A549 (cell line): ENCODE measurements at regions not wholly inside any gene's neighbourhood (a gene's known extent, or its start where the extent isn't known, plus 50 kb on each side); places are given as distances from the start of the nearest gene placed in this dataset.

Experiments used
- ATAC-seq, 2 experiments: fragments of 200-7000 bp in 1 of 2; fragments of >200 bp in 1 of 2; cut with Nextera tagmentation in 1 of 2; cut with Tn5 transposase in 1 of 2; 3 replicates each; pipeline versions ENCODE4 v1.8.0 to v1.9.1; 2018 to 2020; ENCODE audit warnings: mild to moderate bottlenecking in 1 of 2, moderate library complexity in 1 of 2
- CTCF ChIA-PET: fragments of 300-600 bp; sonication (Branson Sonifier 250); formaldehyde crosslinking; extraction: SDS; loops from one replicate; lab custom pipeline; 2021; ENCODE audit warnings: antibody characterized with exemption, inconsistent platforms; lab: Yijun Ruan, JAX
- POLR2A ChIA-PET: fragments of 350-600 bp; formaldehyde crosslinking; extraction: SDS; loops from one replicate; lab custom pipeline; 2021; ENCODE audit warnings: antibody characterized with exemption, inconsistent platforms; lab: Yijun Ruan, JAX
- DNase-seq, 2 experiments: peaks; one replicate each; pipeline versions ENCODE4 v3.0.0 to v3.0.0-alpha.2; 2011 to 2016; ENCODE audit warnings: low read depth in 1 of 2, low spot score in 1 of 2
- FAIRE-seq: peaks from 2 replicates; lab custom pipeline; 2011; peaks lifted over from hg19 to GRCh38; lab: Jason Lieb, UNC
- H3K27ac ChIP-seq, 2 experiments: fragments of >200 bp; sonication (Bioruptor Twin); formaldehyde crosslinking; 3 replicates each; pipeline ENCODE4 v1.5.1; 2016 to 2017
- H3K4me1 ChIP-seq: fragments of >200 bp; sonication (Bioruptor Twin); formaldehyde crosslinking; 3 replicates; pipeline ENCODE4 v1.6.1; 2016
- H3K4me2 ChIP-seq: fragments of >200 bp; sonication (Bioruptor Twin); formaldehyde crosslinking; 3 replicates; pipeline ENCODE4 v1.6.1; 2016
- H3K4me3 ChIP-seq: fragments of >200 bp; sonication (Bioruptor Twin); formaldehyde crosslinking; 3 replicates; pipeline ENCODE4 v1.5.1; 2016
- H3K9me3 ChIP-seq: fragments of >200 bp; sonication (Bioruptor Twin); formaldehyde crosslinking; 3 replicates; pipeline ENCODE4 v1.6.1; 2016
- CEBPB ChIP-seq, 2 experiments: fragments of >200 bp in 1 of 2; sonication (Bioruptor Twin) in 1 of 2; formaldehyde crosslinking in 1 of 2; IDR thresholded peaks; 2 replicates each; pipeline ENCODE4 v1.6.1; 2012 to 2016
- CHD2 ChIP-seq: fragments of 150-350 bp; IDR thresholded peaks from 2 replicates; pipeline ENCODE4 v1.6.1; 2014; ENCODE audit warnings: low read length; ENCODE audit not compliant: partially characterized antibody
- CHD4 ChIP-seq: fragments of 200-600 bp; sonication (generic); IDR thresholded peaks from 2 replicates; pipeline ENCODE4 v1.6.1; 2016; ENCODE audit warnings: antibody characterized with exemption, mild to moderate bottlenecking, borderline replicate concordance
- E2F6 ChIP-seq: IDR thresholded peaks from 2 replicates; pipeline ENCODE4 v1.6.1; 2012; ENCODE audit warnings: low read depth, borderline replicate concordance
- EHF ChIP-seq: fragments of 250-450 bp; sonication (Bioruptor Pico); IDR thresholded peaks from 2 replicates; pipeline ENCODE4 v1.5.0; 2020; ENCODE audit warnings: mild to moderate bottlenecking
- EHMT2 ChIP-seq: fragments of 200-600 bp; sonication (generic); IDR thresholded peaks from 2 replicates; pipeline ENCODE4 v1.6.1; 2016; ENCODE audit warnings: antibody characterized with exemption, low read depth, mild to moderate bottlenecking, moderate library complexity
- EP300 ChIP-seq, 2 experiments: fragments of >200 bp; sonication (Bioruptor Twin); formaldehyde crosslinking; IDR thresholded peaks; 2 replicates in 1 of 2; 3 replicates in 1 of 2; pipeline ENCODE4 v1.6.1; 2016 to 2017
- ESRRA ChIP-seq: fragments of 150-350 bp; IDR thresholded peaks from 2 replicates; pipeline ENCODE4 v1.6.1; 2014; ENCODE audit warnings: mild to moderate bottlenecking, low read length, borderline replicate concordance
- FOSL2 ChIP-seq, 2 experiments: fragments of 450-650 bp in 1 of 2; fragments of >200 bp in 1 of 2; sonication (Bioruptor Twin) in 1 of 2; formaldehyde crosslinking; IDR thresholded peaks; 2 replicates each; pipeline versions ENCODE4 v1.5.0 to v1.6.1; 2016 to 2020; ENCODE audit warnings: mild to moderate bottlenecking in 1 of 2, moderate library complexity in 1 of 2
- JUN ChIP-seq, 2 experiments: fragments of >200 bp; sonication (Bioruptor Twin); formaldehyde crosslinking; IDR thresholded peaks; 2 replicates in 1 of 2; 3 replicates in 1 of 2; pipeline ENCODE4 v1.6.1; 2016 to 2017
- JUNB ChIP-seq: fragments of >200 bp; sonication (Bioruptor Twin); formaldehyde crosslinking; IDR thresholded peaks from 2 replicates; pipeline ENCODE4 v1.6.1; 2016
- MAFK ChIP-seq: fragments of 450-650 bp; IDR thresholded peaks from 2 replicates; pipeline ENCODE4 v1.6.1; 2014; ENCODE audit not compliant: partially characterized antibody
- MAZ ChIP-seq: fragments of 150-350 bp; IDR thresholded peaks from 2 replicates; pipeline ENCODE4 v1.6.1; 2014; ENCODE audit warnings: antibody characterized with exemption, low read depth, low read length, borderline replicate concordance
- NFE2L2 ChIP-seq: fragments of 150-350 bp; conservative IDR thresholded peaks from 2 replicates; pipeline ENCODE4 v1.6.1; 2014; ENCODE audit warnings: low read length
- NPAS2 ChIP-seq: fragments of 250-450 bp; sonication (Bioruptor Pico); IDR thresholded peaks from 2 replicates; pipeline ENCODE4 v1.8.0; 2022; ENCODE audit warnings: mild to moderate bottlenecking, moderate library complexity, borderline replicate concordance
- NR3C1 ChIP-seq: fragments of >200 bp; sonication (Bioruptor Twin); formaldehyde crosslinking; IDR thresholded peaks from 3 replicates; pipeline ENCODE4 v1.6.1; 2017
- POLR2A ChIP-seq: IDR thresholded peaks from 2 replicates; pipeline ENCODE4 v1.6.1; 2012; ENCODE audit warnings: mild to moderate bottlenecking, low read length
- POLR2AphosphoS2 ChIP-seq: conservative IDR thresholded peaks from 2 replicates; pipeline ENCODE4 v1.6.1; 2012; ENCODE audit warnings: low read length, improper control_type of control experiment, inconsistent platforms
- RARB ChIP-seq: fragments of 250-450 bp; sonication (Bioruptor Pico); IDR thresholded peaks from 2 replicates; pipeline ENCODE4 v1.8.0; 2021; ENCODE audit warnings: mild to moderate bottlenecking, moderate library complexity
- SMC3 ChIP-seq: fragments of >200 bp; sonication (Bioruptor Twin); formaldehyde crosslinking; IDR thresholded peaks from 3 replicates; pipeline ENCODE4 v1.6.1; 2018; ENCODE audit warnings: inconsistent platforms
- TP53 ChIP-seq: fragments of 250-450 bp; sonication (Bioruptor Pico); IDR thresholded peaks from 2 replicates; pipeline ENCODE4 v1.5.0; 2021; ENCODE audit warnings: mild to moderate bottlenecking, moderate library complexity
- ZC3H11A ChIP-seq: fragments of 450-650 bp; IDR thresholded peaks from 2 replicates; pipeline ENCODE4 v1.6.1; 2014; ENCODE audit warnings: antibody characterized with exemption, mild to moderate bottlenecking
- ZSCAN20 ChIP-seq: fragments of 250-450 bp; sonication (Bioruptor Pico); IDR thresholded peaks from 2 replicates; pipeline ENCODE4 v1.8.0; 2022; ENCODE audit warnings: mild to moderate bottlenecking, moderate library complexity
- WGBS: methylation state at CpG from one replicate; pipeline ENCODE4 v1.1.6; 2017; ENCODE audit errors: missing lambda C conversion rate; 5-methylcytosine and 5-hydroxymethylcytosine counted together
- TF ChIP-seq, protein P1 (sequence below): fragments of >200 bp; sonication (Bioruptor Twin); formaldehyde crosslinking; IDR thresholded peaks from 2 replicates; pipeline ENCODE4 v1.6.1; 2016
- TF ChIP-seq, protein P2 (sequence below): fragments of 450-650 bp; IDR thresholded peaks from 2 replicates; pipeline ENCODE4 v1.6.1; 2014; ENCODE audit warnings: antibody characterized with exemption
- TF ChIP-seq, protein P3 (sequence below): fragments of >200 bp; sonication (Bioruptor Twin); formaldehyde crosslinking; IDR thresholded peaks from 3 replicates; pipeline ENCODE4 v1.5.1; 2016

DNA sequence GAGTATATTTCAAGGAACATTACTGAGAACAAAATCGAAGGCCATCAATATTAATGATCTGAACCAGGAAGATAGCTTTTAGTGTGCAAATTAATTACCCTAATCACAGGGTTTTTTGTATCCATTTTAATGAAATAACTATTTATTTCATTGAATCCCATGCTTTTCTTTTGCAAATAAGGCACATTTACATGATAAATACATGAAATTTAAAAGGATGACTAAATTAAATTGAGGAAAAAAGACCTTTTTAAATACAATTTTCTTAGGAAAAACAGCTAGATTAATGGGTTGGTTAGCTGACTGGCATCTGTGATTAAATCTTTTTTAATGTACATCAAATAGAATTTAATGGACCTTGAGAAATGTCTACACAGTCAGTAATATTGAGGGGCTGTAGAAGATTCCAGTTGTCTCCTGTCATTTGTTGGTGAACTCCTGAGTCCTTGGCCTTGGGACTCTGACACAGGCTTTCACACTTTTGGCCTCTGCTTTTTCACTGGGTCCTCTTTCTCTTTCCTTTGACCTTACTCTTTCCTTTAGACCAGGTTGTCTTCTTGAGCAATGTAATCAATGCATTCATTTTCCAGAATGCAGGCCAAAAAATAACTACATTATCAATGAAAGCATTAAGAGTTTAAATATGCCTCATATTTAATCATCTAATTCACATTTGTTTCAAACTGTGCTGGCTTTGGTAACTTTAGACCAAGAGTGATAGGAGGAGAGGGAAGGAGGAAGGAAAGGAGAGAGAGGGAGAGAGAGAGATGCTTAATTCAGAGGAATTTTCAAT is 511.5 kb downstream of the ZNF608 start:
- no peak for ATAC-seq
- CTCF ChIA-PET: no interaction called here
- Histone ChIP-seq H3K4me1 (no peaks in the 10 kb centered on the region), H3K27ac (no peak overlapping the region), H3K4me3 (no peak overlapping the region), H3K9me3 (peaks cover 5% of the 10 kb centered on the region; the same call in 1 of the 3 replicates), H3K4me2 (no peak overlapping the region)
- no peak for DNase-seq
- 18% methylated on average over 1 of the region's 1 CpG for whole genome bisulfite sequencing
- FAIRE-seq: no peak
- TF ChIP-seq POLR2AphosphoS2 (no peak), NFE2L2 (no peak), SMC3 (no peak), TP53 (CRISPR knock-in tag) (no peak), RARB (CRISPR knock-in tag) (no peak), EHMT2 (no peak), NPAS2 (CRISPR knock-in tag) (no peak), POLR2A (no peak), NR3C1 (no peak), ZSCAN20 (CRISPR knock-in tag) (no peak), JUN (IDR thresholded peaks at IDR 0.05) (no peak), CEBPB (IDR thresholded peaks at IDR 0.05) (no peak), EHF (CRISPR knock-in tag) (no peak), FOSL2 (IDR thresholded peaks at IDR 0.05) (no peak), FOSL2 (CRISPR knock-in tag; IDR thresholded peaks at IDR 0.05) (no peak), CHD4 (no peak), CHD2 (no peak)
- TF ChIP-seq, protein P1, sequence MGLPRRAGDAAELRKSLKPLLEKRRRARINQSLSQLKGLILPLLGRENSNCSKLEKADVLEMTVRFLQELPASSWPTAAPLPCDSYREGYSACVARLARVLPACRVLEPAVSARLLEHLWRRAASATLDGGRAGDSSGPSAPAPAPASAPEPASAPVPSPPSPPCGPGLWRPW: no peak
- TF ChIP-seq, protein P2, sequence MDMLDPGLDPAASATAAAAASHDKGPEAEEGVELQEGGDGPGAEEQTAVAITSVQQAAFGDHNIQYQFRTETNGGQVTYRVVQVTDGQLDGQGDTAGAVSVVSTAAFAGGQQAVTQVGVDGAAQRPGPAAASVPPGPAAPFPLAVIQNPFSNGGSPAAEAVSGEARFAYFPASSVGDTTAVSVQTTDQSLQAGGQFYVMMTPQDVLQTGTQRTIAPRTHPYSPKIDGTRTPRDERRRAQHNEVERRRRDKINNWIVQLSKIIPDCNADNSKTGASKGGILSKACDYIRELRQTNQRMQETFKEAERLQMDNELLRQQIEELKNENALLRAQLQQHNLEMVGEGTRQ: no peak
- POLR2A ChIA-PET: no interaction called here

DNA sequence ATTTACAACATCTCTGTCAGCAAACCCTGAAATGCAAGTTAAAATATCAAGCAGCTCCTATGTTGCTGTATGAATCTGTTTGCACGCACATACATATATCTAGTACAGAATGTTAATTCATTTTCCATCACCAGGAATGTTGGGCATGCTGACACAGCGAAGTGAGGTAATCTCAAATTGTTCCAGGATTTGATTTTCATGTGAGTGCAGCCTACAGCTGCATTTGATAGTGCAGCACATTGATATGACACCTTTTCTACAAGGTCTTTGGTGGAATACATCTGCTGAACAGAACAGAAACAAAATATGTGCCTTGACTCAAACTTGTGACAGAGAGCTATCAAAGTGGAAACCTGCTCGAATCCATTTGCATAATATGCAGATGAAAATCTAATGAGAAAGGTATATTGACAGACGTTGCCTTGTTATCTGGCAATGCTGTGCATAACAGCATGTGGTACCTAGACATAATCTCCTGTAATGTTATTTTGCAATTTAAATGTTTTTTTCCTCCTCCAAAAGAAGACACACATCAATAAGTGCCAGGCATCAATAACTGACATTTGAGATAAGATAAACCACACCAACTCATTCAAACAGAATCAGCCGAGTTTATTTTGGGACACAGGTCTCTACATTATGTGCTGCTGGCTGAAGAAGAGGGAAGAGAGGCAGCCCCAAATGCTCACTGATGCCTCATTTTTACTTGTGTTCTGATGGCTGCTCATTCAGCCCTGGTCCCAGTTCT is 512.2 kb downstream of the ZNF608 start:
- H3K27ac ChIP-seq: no peak overlapping the region
- CTCF ChIA-PET: no interaction called here

DNA sequence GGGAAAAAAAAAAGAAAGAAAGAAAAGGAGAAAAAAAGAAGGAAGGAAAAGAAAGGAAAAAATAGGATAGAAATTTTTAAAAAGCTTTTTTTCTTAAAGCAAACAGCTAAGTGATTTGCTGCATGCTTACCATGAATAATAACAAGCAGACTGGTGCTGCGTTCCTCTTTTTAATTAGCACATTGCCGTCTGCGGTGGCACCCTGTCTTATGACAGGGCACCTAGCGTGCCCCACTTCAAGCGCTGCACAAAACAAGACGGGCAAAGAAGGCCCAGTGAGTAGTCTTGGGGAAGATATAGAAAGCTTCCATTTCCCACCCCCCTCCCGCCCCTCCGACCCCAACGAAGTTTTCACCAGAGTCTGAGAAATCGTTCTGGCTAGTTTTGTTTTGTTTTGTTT is 513.9 kb downstream of the ZNF608 start:
- no peak for ATAC-seq
- CTCF ChIA-PET: interaction anchor here (0.7 to 1.2 kb wide), 2 partner anchors 20 to 28 kb away, joined by 4 read pairs; no protein-coding TSS in a partner anchor
- Histone ChIP-seq H3K4me3 (no peak overlapping the region), H3K9me3 (no peaks in the 10 kb centered on the region), H3K4me2 (no peak overlapping the region), H3K27ac (no peak overlapping the region), H3K4me1 (no peaks in the 10 kb centered on the region)
- POLR2A ChIA-PET: no interaction called here
- no peak for TF ChIP-seq EP300 (IDR thresholded peaks at IDR 0.05)
- no peak for TF ChIP-seq FOSL2 (IDR thresholded peaks at IDR 0.05)
- TF ChIP-seq FOSL2 (CRISPR knock-in tag; IDR thresholded peaks at IDR 0.05): no peak
- TF ChIP-seq POLR2A: no peak
- no peak for TF ChIP-seq JUNB
- no peak for TF ChIP-seq ZC3H11A
- TF ChIP-seq, protein P3, sequence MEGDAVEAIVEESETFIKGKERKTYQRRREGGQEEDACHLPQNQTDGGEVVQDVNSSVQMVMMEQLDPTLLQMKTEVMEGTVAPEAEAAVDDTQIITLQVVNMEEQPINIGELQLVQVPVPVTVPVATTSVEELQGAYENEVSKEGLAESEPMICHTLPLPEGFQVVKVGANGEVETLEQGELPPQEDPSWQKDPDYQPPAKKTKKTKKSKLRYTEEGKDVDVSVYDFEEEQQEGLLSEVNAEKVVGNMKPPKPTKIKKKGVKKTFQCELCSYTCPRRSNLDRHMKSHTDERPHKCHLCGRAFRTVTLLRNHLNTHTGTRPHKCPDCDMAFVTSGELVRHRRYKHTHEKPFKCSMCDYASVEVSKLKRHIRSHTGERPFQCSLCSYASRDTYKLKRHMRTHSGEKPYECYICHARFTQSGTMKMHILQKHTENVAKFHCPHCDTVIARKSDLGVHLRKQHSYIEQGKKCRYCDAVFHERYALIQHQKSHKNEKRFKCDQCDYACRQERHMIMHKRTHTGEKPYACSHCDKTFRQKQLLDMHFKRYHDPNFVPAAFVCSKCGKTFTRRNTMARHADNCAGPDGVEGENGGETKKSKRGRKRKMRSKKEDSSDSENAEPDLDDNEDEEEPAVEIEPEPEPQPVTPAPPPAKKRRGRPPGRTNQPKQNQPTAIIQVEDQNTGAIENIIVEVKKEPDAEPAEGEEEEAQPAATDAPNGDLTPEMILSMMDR: no peak
- TF ChIP-seq MAFK: no peak
- WGBS: 74% methylated on average over 10 of the region's 10 CpGs
- DNase-seq: no peak
- FAIRE-seq: no peak

More for the DNA sequence above, 512.2 kb downstream of the ZNF608 start:
- FAIRE-seq (no peak), ATAC-seq (no peak), DNase-seq (no peak)
- WGBS: 35% methylated on average over 5 of the region's 5 CpGs
- H3K4me2 ChIP-seq: no peak overlapping the region
- no peak overlapping the region for H3K4me3 ChIP-seq
- H3K4me1 ChIP-seq: no peaks in the 10 kb centered on the region
- TF ChIP-seq MAZ: no peak
- TF ChIP-seq ZSCAN20 (CRISPR knock-in tag): no peak
- no peak for TF ChIP-seq E2F6
- TF ChIP-seq CHD2: no peak
- TF ChIP-seq ESRRA: no peak
- H3K9me3 ChIP-seq: no peaks in the 10 kb centered on the region
- POLR2A ChIA-PET: no interaction called here
